ENCODE measurements at regions not wholly inside any gene's neighbourhood (a gene's known extent, or its start where the extent isn't known, plus 50 kb on each side); places are given as distances from the start of the nearest gene placed in this dataset.
A peak's percentile ranks its signal among the peaks of the same experiment; 100 is the strongest.

GRCh38 chr3:25901796-25902195 lies 111.9 kb downstream of the OXSM start:
- H3K4me2 ChIP-seq (ENCODE audit: insufficient read depth, low read length), result no peak overlapping the region
- H4K20me1 ChIP-seq (ENCODE audit: insufficient read depth, low read length), result no peaks in the 10 kb centered on the region
- H3K36me3 ChIP-seq (ENCODE audit: insufficient read depth, low read length), result no peaks in the 10 kb centered on the region
- H3K9me3 ChIP-seq (ENCODE audit: insufficient read depth, low read length, severe bottlenecking), result no peaks in the 10 kb centered on the region
- no peak overlapping the region for H3K4me3 ChIP-seq (ENCODE audit: low read depth in 1 of 2, low read length in 2 of 2)
- H3K27ac ChIP-seq (ENCODE audit: low read length), result no peak overlapping the region
- H2AFZ ChIP-seq (ENCODE audit: low read depth, low read length), result no peak overlapping the region
- H3K27me3 ChIP-seq (ENCODE audit: insufficient read depth, low read length, poor library complexity), result no peaks in the 10 kb centered on the region
- no peaks in the 10 kb centered on the region for H3K4me1 ChIP-seq (ENCODE audit: insufficient read depth, low read length)
- no peaks in the 10 kb centered on the region for H3K79me2 ChIP-seq (ENCODE audit: insufficient read depth, low read length)
- peak; percentile 27 for DNase-seq
- no peak overlapping the region for H3K9ac ChIP-seq (ENCODE audit: low read depth, low read length)
- peak; percentile 89 for ATAC-seq (ENCODE audit: insufficient read depth, low read depth)
- TF ChIP-seq CTCF (IDR thresholded peaks at IDR 0.05; ENCODE audit: borderline replicate concordance, extremely low read depth, low read length, poor library complexity, severe bottlenecking) (no peak), EZH2 (IDR thresholded peaks at IDR 0.05; ENCODE audit: borderline replicate concordance, low read depth, low read length, severe bottlenecking) (no peak)

- H3K9ac ChIP-seq (ENCODE audit: low read depth, low read length), result no peak overlapping the region
- ATAC-seq (ENCODE audit: insufficient read depth, low read depth) (no peak), DNase-seq (no peak)
- no peak overlapping the region for H3K27ac ChIP-seq (ENCODE audit: low read length)
- H2AFZ ChIP-seq (ENCODE audit: low read depth, low read length), result no peak overlapping the region
- H3K79me2 ChIP-seq (ENCODE audit: insufficient read depth, low read length), result no peaks in the 10 kb centered on the region
- no peaks in the 10 kb centered on the region for H3K9me3 ChIP-seq (ENCODE audit: insufficient read depth, low read length, severe bottlenecking)
- no peak for TF ChIP-seq CTCF (IDR thresholded peaks at IDR 0.05; ENCODE audit: borderline replicate concordance, extremely low read depth, low read length, poor library complexity, severe bottlenecking)
- TF ChIP-seq EZH2 (IDR thresholded peaks at IDR 0.05; ENCODE audit: borderline replicate concordance, low read depth, low read length, severe bottlenecking), result no peak
- no peak overlapping the region for H3K4me3 ChIP-seq (ENCODE audit: low read depth in 1 of 2, low read length in 2 of 2)
- no peaks in the 10 kb centered on the region for H3K27me3 ChIP-seq (ENCODE audit: insufficient read depth, low read length, poor library complexity)
- H3K36me3 ChIP-seq (ENCODE audit: insufficient read depth, low read length), result no peaks in the 10 kb centered on the region
- no peak overlapping the region for H3K4me2 ChIP-seq (ENCODE audit: insufficient read depth, low read length)
- H3K4me1 ChIP-seq (ENCODE audit: insufficient read depth, low read length), result no peaks in the 10 kb centered on the region
- H4K20me1 ChIP-seq (ENCODE audit: insufficient read depth, low read length), result no peaks in the 10 kb centered on the region
Measured at GRCh38 chr3:25902586-25902985, 112.7 kb downstream of the OXSM start.

GRCh38 chr3:25903371-25904129 lies 113.7 kb downstream of the OXSM start:
- Histone ChIP-seq H3K27me3 (ENCODE audit: insufficient read depth, low read length, poor library complexity) (no peaks in the 10 kb centered on the region), H3K36me3 (ENCODE audit: insufficient read depth, low read length) (no peaks in the 10 kb centered on the region), H2AFZ (ENCODE audit: low read depth, low read length) (no peak overlapping the region), H4K20me1 (ENCODE audit: insufficient read depth, low read length) (no peaks in the 10 kb centered on the region), H3K79me2 (ENCODE audit: insufficient read depth, low read length) (no peaks in the 10 kb centered on the region), H3K4me3 (ENCODE audit: low read depth in 1 of 2, low read length in 2 of 2) (no peak overlapping the region), H3K9me3 (ENCODE audit: insufficient read depth, low read length, severe bottlenecking) (no peaks in the 10 kb centered on the region), H3K27ac (ENCODE audit: low read length) (no peak overlapping the region), H3K9ac (ENCODE audit: low read depth, low read length) (no peak overlapping the region), H3K4me2 (ENCODE audit: insufficient read depth, low read length) (no peak overlapping the region), H3K4me1 (ENCODE audit: insufficient read depth, low read length) (no peaks in the 10 kb centered on the region)
- TF ChIP-seq CTCF (IDR thresholded peaks at IDR 0.05; ENCODE audit: borderline replicate concordance, extremely low read depth, low read length, poor library complexity, severe bottlenecking) (no peak), EZH2 (IDR thresholded peaks at IDR 0.05; ENCODE audit: borderline replicate concordance, low read depth, low read length, severe bottlenecking) (no peak)
- DNase-seq, result no peak
- ATAC-seq (ENCODE audit: insufficient read depth, low read depth), result no peak

All from DND-41 (cell line).